ENCODE measurements at regions not wholly inside any gene's neighbourhood (a gene's known extent, or its start where the extent isn't known, plus 50 kb on each side); places are given as distances from the start of the nearest gene placed in this dataset.

DNA sequence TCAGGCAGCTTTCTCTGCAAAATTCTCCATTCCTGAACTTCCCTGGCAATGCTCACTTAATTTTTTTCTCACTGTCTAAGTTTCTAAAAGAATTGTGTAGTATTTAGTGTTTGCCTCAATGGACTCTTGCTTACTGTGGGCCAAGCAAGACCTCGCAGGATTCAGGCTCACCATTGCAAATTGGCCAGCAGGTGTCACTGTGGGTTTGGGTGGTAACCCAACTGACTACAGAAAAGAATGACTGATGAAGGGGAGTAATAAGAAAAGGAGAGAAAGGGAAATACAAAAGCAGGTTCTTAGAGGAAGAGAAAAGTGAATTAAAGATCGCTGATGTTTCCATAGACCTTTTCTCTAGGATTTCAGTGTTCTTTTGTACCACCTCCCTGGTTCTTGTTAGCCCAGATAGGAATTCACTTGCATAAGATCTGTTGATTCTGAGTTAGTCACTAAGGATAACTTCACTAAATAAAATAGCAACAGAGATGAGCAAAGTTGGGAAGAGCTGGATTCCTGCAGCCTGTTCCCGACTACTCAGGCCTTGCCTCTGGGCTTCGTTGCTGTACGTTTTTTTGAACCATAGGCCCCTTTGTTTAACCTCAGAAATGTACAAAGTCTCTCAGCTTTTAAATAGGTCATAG, 386.5 kb upstream of the DDHD1 start:
- peak; percentile 77 for DNase-seq

DNA sequence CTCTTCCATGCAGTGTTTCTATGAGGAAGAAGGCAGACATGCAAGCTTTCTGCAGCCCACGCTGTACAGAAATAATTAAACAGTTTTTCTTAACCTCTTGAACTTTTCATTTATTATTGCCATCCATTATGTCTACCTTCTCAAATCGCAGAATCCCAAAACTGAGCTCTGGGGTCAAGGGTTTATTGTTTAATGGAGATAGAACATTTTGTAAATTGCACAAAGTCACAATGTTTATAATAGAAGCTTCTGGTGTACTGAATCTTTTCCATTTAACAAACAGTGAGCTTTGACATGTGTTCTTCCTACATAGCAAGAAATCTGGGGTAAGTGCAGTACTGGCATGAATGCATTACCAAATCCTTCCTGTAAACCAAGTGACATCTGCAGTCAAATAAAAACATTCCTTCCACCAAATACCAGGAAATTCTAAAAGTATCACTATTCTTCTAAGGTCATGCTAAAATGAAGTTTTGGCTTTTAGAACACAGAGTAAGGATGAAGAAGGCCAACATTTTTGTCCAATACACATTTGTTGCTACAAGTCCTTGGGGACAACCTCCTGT, 385.3 kb upstream of the DDHD1 start:
- DNase-seq, result no peak

DNA sequence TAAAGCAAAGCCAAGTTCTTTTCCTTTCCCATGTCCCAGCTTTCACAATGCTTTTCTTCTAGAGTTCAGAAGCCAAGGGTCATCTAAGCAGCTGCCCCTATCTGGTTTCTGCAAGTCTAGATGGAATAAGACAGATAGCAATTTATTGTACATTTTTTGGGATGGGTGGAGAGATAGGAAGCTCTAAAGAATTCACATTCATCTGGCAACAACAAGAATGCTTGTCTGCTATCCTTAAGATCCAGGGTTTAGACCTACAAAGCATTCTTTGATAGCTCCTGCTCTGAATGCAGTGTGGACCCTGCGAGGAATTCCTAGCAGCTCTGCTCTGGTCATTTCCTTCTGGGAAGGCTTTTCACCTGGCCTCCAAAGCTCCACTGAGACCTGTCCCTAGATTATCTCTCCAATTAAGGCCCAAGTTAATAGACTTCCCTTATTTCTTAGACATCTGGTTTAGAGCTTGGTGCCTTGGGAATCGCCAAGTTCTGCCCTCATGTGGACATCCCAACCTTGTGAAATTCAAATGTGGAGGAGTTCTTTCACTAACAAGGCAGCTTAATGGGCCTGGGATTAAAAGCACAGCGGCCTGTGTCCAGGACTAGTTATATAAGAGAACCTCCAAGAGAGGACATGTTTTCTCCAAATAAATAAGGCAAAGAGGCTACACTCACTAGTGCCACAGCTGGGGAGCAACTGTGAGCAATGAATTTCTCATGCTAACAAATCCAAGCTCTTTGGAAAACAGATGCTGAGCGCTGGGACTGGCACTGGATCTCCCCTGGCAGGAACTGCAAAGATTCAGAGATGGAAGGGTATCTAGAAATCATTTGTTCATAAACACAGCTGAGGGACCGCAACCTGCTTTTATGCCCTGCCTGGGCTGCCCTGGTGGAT, 384.5 kb upstream of the DDHD1 start:
- no peak for DNase-seq

DNA sequence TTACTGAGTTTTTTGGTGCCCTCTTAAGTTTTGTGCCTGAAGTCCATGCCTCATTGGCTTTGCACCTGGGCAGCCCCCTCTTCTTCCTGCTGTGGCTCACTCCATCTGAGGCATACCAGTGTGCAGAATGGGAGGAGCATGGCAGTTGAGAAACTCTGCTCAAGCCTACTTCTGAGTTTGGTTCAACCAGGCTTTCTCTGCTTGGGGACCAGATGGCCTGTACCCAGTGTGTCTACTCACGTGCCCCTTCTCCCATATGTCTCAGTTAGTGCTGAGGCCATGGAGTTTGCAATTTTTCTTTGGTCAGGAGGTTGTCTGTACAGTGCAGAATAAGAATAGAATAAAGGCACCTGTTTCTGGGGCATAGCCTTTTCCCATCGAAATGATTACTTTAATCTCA, 383.3 kb upstream of the DDHD1 start:
- DNase-seq, result peak; percentile 3

DNA sequence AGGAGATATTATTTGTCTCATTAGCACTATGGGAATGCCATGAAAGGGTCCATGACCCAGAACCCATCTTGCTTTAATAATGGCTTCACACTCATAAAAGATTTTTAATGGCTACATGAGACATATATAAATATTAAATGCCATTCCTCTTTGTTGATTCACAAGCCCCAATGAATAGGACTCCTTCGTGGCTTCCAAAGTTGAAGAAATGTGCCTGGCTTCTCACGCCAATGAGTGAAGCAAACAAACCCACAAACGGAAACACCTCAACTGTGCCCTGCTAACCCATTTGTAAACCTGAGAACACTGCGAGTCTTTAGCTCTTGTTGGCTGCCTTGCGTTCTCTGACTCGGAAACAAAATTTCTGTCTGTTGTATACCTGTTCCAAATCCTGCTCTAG, 381.7 kb upstream of the DDHD1 start:
- no peak for DNase-seq

DNA sequence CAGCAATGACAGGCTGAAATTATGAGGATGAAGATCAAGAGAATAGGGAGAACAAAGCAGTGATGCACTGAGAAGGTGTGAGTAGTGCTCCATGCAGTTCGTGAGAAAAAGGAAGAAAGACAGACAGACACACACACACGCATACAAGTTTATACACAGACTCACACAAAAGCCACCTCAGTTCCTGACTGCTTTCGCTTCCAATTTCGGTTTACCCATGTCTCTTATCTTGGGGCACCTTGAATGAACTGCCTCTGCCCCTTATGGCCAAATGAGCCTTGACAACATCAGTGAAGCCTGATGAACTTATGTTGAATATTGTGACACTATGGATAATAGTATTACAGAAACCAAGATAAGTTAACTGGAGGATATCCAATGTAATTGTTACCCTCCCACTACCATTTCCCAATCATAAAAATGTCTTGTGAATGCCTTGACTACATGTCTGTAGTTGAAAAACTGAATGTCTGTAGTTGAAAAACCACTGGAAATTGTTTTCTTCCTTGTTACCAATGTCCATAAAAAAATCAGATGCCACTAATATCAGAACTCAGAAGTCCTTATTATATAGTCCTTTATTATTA, 380.4 kb upstream of the DDHD1 start:
- DNase-seq, result no peak

DNA sequence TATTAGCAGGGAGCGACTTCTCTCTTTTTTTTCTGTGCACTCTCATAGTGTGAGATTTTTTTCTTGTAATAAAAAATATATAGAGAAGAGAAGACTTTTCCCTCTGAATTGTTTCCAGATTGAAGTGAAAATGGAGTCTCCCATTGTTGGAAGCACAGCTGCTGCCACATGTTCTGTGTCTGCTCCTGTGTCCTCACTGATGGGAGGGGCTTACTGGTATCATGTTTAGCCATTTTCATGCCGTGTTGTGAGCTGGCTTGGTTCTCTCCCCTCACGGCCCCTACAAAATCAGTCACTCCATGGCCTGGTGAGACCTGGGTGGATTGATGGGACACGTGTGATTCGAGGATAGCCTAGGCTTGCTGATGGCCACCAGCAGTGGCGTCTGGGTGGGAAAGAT, 379.7 kb upstream of the DDHD1 start:
- DNase-seq, result no peak

DNA sequence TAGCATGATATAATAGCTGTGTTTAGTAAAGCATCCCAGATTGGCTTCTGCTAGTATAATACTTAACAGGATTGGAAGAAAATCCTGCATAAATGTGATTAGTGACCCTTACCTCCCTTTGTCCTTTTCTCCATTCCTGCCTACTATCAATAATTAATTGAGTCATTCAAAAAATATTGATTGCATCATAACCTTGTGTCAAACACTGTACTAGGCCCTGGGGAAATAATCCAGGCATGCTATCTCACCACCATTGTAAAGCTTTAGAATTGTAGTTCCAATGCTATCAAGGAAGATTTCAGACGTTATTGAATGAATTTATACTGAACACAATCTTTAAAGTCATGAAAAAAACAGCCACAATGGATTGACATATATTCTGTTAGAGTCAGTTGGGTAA, 378.6 kb upstream of the DDHD1 start:
- peak; percentile 31 for DNase-seq

DNA sequence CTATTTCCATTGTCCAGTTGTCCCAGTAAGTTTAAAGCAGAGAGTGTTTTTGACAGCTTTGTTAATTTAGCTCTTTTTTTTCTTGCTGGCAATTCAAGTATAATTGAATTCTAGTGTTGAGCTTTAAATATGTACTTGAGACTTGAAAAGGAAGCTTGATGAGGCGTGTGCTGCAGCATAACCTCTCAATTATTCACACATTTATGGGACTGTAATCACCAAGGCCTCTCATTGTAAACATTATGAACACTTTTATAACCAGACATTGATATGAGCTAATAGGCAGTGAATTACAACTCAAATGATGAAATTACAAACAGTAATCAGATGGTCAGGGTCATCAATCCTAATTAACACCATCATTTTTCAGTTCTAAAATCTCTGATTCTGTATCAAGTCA, 378.0 kb upstream of the DDHD1 start:
- DNase-seq, result no peak

DNA sequence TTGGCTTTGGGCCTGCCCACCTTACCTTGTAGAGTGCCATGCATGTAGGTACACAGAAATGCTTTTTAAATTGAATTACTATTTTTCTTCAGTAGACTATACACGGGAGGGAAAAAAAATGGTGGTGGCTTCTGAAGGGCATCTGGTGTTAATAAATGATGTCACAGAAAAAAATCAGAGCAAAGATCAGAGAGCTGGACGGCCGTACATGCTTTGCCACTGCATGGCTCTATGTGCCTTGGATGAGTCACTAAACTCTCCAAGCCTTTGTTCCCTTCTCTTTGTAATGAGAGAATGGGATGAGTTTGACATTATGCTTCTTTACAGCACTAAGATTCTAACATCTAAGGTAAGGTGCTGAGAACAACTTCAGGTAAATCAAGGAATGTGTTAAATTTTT, 376.4 kb upstream of the DDHD1 start:
- DNase-seq, result no peak

DNA sequence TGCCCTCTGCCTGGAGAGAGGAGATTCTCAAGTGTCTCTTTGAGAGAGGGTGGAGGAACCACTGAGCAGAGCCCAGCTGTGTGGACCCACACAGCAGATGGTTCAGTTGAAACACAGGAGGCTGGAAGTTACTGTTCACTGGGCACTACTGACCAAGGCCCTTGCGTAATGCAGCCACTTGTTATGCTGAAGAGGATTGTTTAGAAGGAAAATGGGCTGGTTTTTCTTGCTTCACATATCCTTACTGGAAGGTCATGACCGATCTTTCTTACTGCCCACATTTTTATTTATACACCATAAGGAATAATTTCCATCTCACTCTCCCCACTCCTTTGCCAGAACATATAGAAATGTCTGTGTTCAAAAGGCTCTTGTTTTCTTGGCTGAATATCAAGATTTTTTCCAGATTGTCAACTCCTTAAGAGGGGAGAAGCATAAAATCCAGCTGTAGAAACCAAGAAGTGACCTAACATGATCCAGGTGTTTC, 375.1 kb upstream of the DDHD1 start:
- DNase-seq, result no peak

DNA sequence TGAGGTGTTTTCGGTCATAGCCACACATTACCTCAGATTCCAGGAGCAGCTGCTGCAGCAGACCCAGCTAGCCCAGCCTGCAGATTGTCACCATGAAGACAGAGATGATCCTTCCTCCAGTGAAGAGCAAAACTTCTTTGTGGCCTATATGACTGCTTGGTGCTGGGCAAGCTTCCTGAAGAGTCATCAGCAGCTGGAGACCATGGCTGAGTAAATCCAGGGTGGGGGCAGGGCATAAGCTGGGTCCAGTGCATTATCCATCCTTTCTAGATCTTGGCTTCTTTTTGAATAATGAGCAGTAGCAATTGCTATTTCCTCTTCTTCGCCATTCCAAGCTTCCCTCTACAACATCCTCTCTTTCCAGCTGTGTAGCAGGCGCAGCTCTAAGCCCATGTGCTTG, 373.1 kb upstream of the DDHD1 start:
- no peak for DNase-seq

DNA sequence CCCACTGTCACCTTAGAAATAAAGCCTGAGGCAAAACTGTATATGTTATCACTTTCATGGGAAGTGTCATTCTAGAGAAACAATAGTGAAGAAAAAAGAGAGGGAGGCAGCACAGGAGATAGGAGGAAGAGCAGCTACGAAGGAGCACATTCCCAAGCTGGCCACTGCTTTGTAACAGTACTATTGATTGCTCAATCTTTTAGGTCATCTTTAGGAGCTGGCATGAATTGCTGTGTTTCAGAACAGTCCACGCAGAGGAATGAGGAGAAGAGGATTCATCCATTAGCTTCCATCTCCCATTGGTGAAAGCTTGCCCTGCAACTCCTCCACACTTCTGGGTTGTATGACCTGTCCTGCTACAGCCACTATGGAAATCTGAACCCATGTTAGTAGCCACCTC, 372.5 kb upstream of the DDHD1 start:
- no peak for DNase-seq

DNA sequence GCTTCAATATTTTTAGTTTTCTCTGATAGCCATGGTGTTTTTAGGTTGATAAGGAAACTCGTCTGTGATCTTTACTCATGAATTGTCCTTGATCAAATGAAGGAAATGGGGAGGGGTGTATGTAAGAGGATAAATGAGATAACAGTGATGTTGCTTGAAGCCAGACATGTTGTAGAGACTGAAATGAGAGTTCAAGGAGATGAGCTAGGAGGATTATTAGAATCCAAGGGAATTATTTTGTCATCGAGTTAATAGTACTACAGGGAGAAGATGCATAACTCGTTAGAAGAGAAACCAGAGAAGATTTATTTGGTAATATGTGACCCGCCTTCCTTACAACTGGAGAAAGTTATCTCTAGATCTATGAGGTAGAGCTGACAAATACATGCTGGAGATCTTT, 371.3 kb upstream of the DDHD1 start:
- DNase-seq, result no peak

DNA sequence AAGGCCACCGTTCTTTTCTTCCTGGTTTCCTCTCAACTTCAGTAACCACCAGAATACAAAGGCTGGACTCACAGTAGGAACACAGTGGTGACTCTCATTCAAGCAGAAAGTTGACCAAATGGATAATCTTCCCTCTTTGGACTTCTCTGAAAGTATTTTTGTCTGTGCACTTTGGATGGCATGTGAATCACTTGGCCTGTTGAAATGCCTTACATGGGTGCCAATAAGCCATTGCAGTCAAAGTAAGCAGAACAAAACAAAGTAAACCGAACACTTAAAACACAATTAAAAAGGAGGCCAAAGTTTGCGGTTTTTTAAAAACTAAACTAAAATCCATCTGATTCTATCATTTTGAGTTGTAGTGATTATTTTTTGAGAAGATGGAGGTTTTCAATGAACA, 370.1 kb upstream of the DDHD1 start:
- DNase-seq, result no peak

DNA sequence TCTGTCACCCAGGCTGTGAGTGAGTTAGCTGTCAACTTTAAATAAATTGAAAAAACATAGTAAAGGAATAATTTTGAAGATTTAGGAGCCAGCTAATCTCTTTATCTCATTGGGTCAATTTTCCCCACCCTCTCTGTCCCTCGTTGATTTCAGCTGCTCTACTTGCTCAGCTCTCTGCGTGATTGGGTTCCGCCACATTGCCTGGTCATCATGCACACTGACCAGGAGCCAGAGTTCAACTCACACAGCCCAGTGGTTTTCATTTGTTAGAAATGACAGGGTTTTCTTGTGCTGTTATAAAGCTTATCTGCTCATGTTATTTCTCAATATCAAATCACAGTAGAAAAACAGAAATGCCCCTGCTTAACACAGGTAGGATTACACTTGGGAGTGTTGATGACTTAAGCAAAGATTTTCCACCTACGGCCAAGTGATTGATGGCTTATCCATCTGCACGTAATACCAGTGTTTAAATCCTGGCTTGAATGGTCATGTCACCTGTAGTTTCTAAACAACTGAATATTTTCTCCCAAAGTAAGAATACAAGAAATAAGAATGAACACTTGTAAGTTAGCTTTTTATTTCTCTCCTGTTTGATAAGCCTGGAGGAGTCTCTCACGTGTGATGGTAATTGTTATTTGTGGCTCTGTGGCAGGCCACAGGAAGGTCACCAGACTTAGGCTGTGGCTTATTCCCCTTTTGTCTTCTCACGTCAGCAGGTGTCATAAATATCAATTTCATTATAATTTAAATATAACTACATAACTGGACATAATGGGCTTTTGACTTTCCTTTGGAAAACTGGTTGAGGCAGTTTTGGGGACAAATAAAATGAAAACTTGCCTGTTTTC, 367.2 kb upstream of the DDHD1 start:
- DNase-seq, result no peak

DNA sequence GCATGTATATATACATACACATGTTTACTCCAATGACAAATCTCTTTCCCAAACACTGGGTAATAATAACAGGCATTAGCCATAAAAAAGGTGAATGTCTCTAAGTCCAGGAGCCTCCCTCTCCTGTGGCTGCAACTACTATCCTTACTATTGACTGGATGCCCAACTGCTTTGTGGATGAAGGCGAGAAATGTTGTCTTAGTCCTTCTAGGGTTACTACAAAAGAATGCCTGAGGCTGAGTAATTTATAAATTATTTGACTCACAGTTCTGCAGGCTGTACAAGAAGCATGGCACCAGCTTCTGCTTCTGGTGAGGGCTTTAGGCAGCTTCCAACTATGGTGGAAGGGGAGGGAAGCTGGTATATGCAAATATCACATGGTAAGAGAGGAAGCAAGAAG, 366.0 kb upstream of the DDHD1 start:
- no peak for DNase-seq

DNA sequence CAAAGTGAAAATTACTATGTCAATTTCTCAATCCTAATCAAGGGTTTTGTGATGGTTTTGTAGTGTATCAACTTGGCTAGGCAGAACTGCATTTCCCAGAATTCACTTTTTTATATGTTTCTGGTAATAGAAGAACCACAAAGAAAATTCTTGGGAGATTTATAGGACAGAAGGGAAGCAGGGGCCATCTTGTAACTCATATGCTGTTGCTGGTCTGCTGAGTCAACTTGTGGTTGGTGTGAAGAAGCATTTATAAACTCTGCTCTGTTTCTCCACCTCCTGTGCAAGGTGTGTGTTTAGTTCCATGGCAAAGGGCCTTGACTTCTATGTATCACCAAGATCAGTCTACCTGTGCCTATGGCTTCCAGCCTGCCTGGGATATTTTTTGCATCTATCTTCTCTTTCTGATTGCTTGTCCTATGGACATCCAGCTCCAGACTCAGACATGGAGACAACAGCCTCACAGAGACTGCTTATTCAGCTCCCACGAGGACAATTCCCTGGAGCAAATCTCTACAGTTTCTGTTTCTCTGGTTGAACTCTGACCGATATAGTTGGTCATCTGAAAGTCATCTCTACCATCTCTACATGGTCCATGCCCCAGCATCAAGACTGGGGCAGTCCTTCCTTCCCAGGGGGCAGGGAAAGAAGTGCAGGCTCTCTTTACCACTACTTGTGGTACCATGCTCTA, 364.3 kb upstream of the DDHD1 start:
- no peak for DNase-seq

DNA sequence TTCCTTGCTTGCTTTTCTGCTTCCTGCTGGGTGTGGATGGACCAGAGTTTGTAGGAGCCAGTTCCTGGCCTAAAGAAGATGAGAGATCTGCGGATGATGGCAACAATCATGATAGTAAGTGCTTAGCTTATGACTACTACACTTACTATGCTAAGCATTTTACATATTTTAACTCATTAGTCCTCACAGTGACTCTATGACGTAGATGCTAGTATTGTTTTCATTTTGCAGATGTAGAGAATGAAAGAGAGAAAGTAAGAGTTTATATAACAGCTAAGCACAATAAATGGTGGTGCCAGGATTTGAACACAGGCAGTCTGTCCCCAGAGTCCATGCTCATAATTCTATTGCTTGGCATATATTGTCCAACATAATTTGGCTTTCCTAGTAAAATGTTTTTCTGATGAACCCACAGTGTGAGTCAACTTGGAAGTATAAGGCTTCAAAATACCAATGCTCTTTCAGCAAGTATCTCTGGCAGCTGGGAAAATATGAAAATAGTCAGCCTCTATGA, 363.2 kb upstream of the DDHD1 start:
- no peak for DNase-seq

DNA sequence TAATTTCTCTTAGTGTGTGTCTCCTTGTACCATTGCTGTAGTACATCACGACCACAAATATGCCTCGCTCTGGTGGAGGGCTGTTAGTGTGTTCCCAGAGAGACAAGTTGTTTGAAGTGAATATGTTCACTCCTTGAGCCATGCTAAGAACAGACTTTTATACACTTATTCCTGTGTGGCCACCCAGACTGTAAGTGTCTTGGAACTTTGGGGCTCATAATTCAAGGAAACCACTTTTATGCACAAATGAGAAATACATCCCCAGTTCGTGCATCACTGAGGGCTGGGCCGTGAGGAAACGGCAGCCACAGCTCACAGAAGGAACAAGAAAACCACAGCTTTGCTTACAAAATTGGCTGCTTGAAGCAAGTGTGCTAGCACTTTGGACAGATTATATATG, 362.2 kb upstream of the DDHD1 start:
- no peak for DNase-seq

DNA sequence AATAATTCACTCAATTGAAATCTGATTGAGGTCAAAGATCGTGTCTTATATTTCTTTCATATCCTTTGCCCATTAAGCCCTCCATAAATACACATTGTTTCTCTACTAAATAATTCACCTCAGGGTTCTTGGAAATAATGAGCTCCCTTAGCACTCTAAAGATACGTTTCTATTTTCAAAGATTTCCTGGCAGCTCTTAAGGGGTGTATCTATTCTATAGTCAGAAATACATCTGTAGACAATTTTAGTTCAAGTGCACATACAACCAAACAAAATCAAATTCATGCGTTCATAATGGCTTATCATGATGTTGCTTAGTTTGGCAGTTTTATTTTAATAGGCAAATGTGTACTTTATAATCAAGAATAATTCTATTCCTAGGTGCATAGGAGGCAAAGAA, 361.1 kb upstream of the DDHD1 start:
- DNase-seq, result no peak
